Stimulated activated CD4-positive, alpha-beta T cell treated with anti-CD3 and anti-CD28 coated beads, Interleukin-1b, Interleukin-23, amount 100 ng/mL, for 4 hours (primary cell): ENCODE measurements at regions not wholly inside any gene's neighbourhood (a gene's known extent, or its start where the extent isn't known, plus 50 kb on each side); places are given as distances from the start of the nearest gene placed in this dataset.
"Not testable (repeated sequence)": the region's sequence is repeated elsewhere in the genome, so short reads cannot be mapped to it uniquely, and the experiment has no call there.

Experiments
- DNase-seq, 2 donors: peaks; one replicate each; pipeline ENCODE4 v3.0.0-alpha.2; 2020; ENCODE audit warnings: low read depth in 2 of 2

- DNase-seq = no peak
Measured at GRCh38 chr6:6748001-6748400, 159.5 kb downstream of the LY86 start.

- DNase-seq = peak; percentile 11 to 21
Measured at GRCh38 chr6:6749702-6750491, 161.4 kb downstream of the LY86 start.

GRCh38 chr6:6750594-6751265 lies 162.2 kb downstream of the LY86 start:
- no peak for DNase-seq

- no peak for DNase-seq
Measured at GRCh38 chr6:6751266-6751596, 162.7 kb downstream of the LY86 start.

GRCh38 chr6:6751619-6752023 lies 163.1 kb downstream of the LY86 start:
- peak in 1 of 2 donors; percentile 9 for DNase-seq

GRCh38 chr6:6752129-6752528 lies 163.6 kb downstream of the LY86 start:
- DNase-seq = no peak

GRCh38 chr6:6753301-6753700 lies 164.8 kb downstream of the LY86 start:
- DNase-seq = no peak

GRCh38 chr6:6756526-6756925 lies 168.0 kb downstream of the LY86 start:
- DNase-seq = no peak

- DNase-seq = no peak
Measured at GRCh38 chr6:6758546-6758914, 170.0 kb downstream of the LY86 start.

- no peak for DNase-seq
Measured at GRCh38 chr6:6758915-6759654, 170.6 kb downstream of the LY86 start.

- no peak for DNase-seq
Measured at GRCh38 chr6:6760002-6760401, 171.5 kb downstream of the LY86 start.

- not testable (repeated sequence) for DNase-seq
Measured at GRCh38 chr6:6762566-6762965, 174.0 kb downstream of the LY86 start.

- DNase-seq = no peak
Measured at GRCh38 chr6:6764764-6765434, 176.4 kb downstream of the LY86 start.

- DNase-seq = no peak
Measured at GRCh38 chr6:6766230-6766905, 177.8 kb downstream of the LY86 start.

GRCh38 chr6:6769466-6769865 lies 180.9 kb downstream of the LY86 start:
- DNase-seq = no peak

- no peak for DNase-seq
Measured at GRCh38 chr6:6771224-6771945, 182.9 kb downstream of the LY86 start.

GRCh38 chr6:6771964-6772363 lies 183.4 kb downstream of the LY86 start:
- no peak for DNase-seq

GRCh38 chr6:6772751-6773150 lies 184.2 kb downstream of the LY86 start:
- no peak for DNase-seq

- no peak for DNase-seq
Measured at GRCh38 chr6:6775074-6775473, 186.6 kb downstream of the LY86 start.

- DNase-seq = no peak
Measured at GRCh38 chr6:6780231-6780630, 191.7 kb downstream of the LY86 start.
